BJ (cell line): ENCODE measurements at regions not wholly inside any gene's neighbourhood (a gene's known extent, or its start where the extent isn't known, plus 50 kb on each side); places are given as distances from the start of the nearest gene placed in this dataset.

Experiments used
- CTCF ChIA-PET: fragments of 350-600 bp; formaldehyde crosslinking; extraction: SDS; loops from one replicate; lab custom pipeline; 2021; ENCODE audit warnings: antibody characterized with exemption, inconsistent platforms; lab: Yijun Ruan, JAX
- POLR2A ChIA-PET: fragments of 300-600 bp; sonication (Branson Sonifier 250); formaldehyde crosslinking; extraction: SDS; loops from one replicate; lab custom pipeline; 2021; ENCODE audit warnings: antibody characterized with exemption; lab: Charles Lee
- DNase-seq: peaks from one replicate; pipeline ENCODE4 v3.0.0-alpha.2; 2011; ENCODE audit warnings: low read depth
- H3K27me3 ChIP-seq: 2 replicates; pipeline ENCODE4 v1.6.0; 2011; ENCODE audit warnings: low read length; ENCODE audit not compliant: control insufficient read depth, insufficient read depth
- H3K36me3 ChIP-seq: 2 replicates; pipeline ENCODE4 v1.5.1; 2011; ENCODE audit warnings: low read length; ENCODE audit not compliant: control insufficient read depth, insufficient read depth
- H3K4me3 ChIP-seq: 2 replicates; pipeline ENCODE4 v1.5.1; 2011; ENCODE audit warnings: low read depth, mild to moderate bottlenecking, control low read depth, low read length
- TF ChIP-seq, protein P1 (sequence below): IDR thresholded peaks from 2 replicates; pipeline ENCODE4 v1.5.1; 2011; ENCODE audit warnings: low read depth, mild to moderate bottlenecking, control low read depth, inconsistent platforms, low read length, moderate library complexity; ENCODE audit not compliant: insufficient read depth

DNA sequence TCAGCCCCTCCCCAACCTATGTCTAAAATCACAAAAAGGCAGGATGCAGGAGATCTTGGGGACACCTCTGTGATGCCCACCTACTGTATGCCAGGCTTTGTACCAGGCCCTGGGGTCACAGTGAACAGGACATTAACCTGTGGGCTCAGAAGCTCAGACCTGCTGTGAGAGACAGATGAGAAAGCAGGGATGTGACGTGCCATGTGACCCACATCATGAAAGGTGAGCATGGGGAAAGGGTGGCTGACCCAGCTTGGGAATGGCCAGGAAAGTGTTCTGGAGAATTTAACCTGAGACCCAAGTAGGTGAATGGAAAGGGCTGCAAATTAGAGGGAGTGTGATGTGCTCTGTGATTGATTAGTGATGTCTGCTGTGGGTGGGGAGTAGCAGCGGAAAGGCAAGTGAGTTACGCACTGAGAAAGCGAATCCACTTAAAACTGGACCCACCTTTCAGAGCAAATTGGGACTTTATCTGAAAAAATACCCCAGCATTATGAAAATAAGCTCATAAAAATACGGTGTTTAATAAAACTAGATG, 132.2 kb downstream of the IRF8 start:
- H3K27me3 ChIP-seq: peaks cover 11% of the 10 kb centered on the region
- POLR2A ChIA-PET: no interaction called here
- CTCF ChIA-PET: interaction anchor here (0.9 to 4.9 kb wide), 3 partner anchors 15 to 211 kb away, joined by 4 to 27 read pairs (median 7); no protein-coding TSS in a partner anchor
- H3K4me3 ChIP-seq: no peak overlapping the region
- no peaks in the 10 kb centered on the region for H3K36me3 ChIP-seq
- TF ChIP-seq, protein P1, sequence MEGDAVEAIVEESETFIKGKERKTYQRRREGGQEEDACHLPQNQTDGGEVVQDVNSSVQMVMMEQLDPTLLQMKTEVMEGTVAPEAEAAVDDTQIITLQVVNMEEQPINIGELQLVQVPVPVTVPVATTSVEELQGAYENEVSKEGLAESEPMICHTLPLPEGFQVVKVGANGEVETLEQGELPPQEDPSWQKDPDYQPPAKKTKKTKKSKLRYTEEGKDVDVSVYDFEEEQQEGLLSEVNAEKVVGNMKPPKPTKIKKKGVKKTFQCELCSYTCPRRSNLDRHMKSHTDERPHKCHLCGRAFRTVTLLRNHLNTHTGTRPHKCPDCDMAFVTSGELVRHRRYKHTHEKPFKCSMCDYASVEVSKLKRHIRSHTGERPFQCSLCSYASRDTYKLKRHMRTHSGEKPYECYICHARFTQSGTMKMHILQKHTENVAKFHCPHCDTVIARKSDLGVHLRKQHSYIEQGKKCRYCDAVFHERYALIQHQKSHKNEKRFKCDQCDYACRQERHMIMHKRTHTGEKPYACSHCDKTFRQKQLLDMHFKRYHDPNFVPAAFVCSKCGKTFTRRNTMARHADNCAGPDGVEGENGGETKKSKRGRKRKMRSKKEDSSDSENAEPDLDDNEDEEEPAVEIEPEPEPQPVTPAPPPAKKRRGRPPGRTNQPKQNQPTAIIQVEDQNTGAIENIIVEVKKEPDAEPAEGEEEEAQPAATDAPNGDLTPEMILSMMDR: no peak
- DNase-seq: no peak

DNA sequence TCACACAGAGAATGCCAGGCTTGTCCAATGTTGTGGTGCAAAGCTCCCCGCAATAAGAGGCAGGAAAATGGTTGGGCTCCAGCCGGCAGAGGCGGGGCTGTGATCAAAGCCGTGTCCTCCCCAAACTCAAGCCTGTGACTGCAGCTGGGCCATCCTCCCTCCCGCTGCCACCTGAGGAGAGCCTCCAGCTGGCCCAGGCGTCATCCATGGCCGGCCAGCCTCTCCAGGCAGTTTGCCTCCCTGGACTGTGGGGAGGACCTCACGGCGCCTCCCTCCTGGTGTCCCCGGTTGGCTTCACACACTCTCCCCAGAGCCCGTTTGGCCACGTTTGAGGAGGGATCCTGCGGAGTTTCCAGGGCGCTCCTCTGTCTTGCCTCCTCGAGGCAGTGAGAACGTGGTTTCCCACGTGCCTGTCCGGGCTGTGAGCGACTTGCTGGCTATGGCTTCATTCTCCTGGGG, 134.1 kb downstream of the IRF8 start:
- POLR2A ChIA-PET: no interaction called here
- TF ChIP-seq, protein P1: no peak
- H3K27me3 ChIP-seq: peaks cover 11% of the 10 kb centered on the region
- no peak for DNase-seq
- CTCF ChIA-PET: interaction anchor here (0.8 to 1.8 kb wide), 2 partner anchors 11 to 212 kb away, joined by 3 to 4 read pairs; no protein-coding TSS in a partner anchor
- H3K4me3 ChIP-seq: no peak overlapping the region
- no peaks in the 10 kb centered on the region for H3K36me3 ChIP-seq

DNA sequence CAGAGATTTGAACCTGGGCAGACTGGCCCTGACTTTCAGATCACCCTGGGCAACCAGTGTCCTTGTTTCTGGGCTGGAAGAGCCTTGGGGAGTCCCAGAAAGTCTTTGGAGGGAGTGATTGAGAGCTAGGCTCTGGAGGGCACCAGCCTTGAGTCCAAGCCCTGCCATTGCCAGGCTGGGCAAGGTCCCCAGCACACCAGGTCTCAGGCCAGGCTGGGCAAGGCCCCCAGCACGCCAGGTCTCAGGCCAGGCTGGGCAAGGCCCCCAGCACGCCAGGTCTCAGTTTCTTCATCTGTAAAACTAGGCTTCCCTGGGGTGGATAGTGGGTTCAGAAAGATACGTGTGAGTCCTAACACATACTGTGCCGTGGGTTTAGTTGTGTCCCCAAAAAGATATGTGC, 135.0 kb downstream of the IRF8 start:
- H3K27me3 ChIP-seq: peaks cover 7% of the 10 kb centered on the region
- POLR2A ChIA-PET: no interaction called here
- no peaks in the 10 kb centered on the region for H3K36me3 ChIP-seq
- CTCF ChIA-PET: interaction anchor here (0.8 to 1.8 kb wide), 2 partner anchors 10 to 213 kb away, joined by 3 to 4 read pairs; no protein-coding TSS in a partner anchor
- TF ChIP-seq, protein P1: no peak
- DNase-seq: no peak
- no peak overlapping the region for H3K4me3 ChIP-seq

DNA sequence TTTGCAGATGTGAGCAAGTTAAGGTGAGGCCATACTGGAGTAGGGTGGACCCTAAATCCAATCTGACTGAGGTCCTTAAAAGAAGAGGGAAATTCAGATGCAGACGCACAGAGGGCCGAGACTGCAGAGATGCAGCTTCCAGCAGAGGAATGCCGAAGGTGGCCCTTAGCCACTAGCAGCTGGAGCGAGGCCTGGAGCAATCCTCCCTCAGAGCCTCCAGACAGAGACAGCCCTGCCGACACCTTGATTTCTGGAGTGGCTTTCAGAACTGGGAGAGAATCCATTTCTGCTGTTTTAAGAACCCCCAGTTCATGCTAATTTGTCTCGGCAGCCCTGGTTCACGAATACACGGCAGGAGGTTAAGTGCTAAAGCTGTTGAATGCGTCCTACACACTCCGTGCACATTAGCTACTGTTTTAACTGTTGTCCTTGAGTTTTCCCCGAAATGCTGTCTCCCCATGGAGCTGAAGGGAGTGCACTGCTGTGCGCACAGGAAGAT, 135.5 kb downstream of the IRF8 start:
- H3K4me3 ChIP-seq: no peak overlapping the region
- H3K27me3 ChIP-seq: peaks cover 6% of the 10 kb centered on the region
- DNase-seq: no peak
- TF ChIP-seq, protein P1: no peak
- ChIA-PET CTCF (interaction anchor here (1.8 kb wide), 1 partner anchor 214 kb away, joined by 4 read pairs; no protein-coding TSS in a partner anchor), POLR2A (no interaction called here)
- no peaks in the 10 kb centered on the region for H3K36me3 ChIP-seq

DNA sequence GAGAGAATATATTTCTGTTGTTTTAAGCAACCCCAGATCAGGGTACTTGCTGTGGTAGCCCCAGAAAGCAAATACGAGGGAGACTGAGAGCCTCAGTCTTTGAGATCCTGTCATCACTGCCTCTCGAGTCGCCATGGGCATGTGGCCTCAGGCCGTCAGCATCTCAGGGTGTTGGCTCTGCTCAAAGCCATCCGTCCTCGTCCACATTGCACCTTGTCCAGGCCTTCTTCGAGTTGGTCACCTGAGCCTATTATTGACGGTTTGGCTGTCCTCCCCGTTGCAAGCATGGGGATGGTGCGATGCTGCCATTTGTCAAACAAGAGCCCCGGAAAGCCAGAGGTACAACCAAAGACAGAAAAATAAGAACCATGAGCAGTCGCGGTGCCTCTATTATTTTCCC, 136.9 kb downstream of the IRF8 start:
- H3K36me3 ChIP-seq: no peaks in the 10 kb centered on the region
- TF ChIP-seq, protein P1: no peak
- POLR2A ChIA-PET: no interaction called here
- DNase-seq: no peak
- CTCF ChIA-PET: no interaction called here
- no peak overlapping the region for H3K4me3 ChIP-seq
- H3K27me3 ChIP-seq: peaks cover 3% of the 10 kb centered on the region
